Cardiac fibroblast (primary cell): ENCODE measurements at regions not wholly inside any gene's neighbourhood (a gene's known extent, or its start where the extent isn't known, plus 50 kb on each side); places are given as distances from the start of the nearest gene placed in this dataset.

ENCODE experiments used
- DNase-seq, 2 donors: peaks; one replicate each; pipeline versions ENCODE4 v3.0.0 to v3.0.0-alpha.2; 2010; ENCODE audit warnings: low read depth in 2 of 2
- H3K4me3 ChIP-seq, 2 donors: replicated peaks in 1 of 2; 1 replicate in 1 of 2; 2 replicates in 1 of 2; pipeline ENCODE4 v1.5.1; 2011; ENCODE audit warnings: low read depth in 2 of 2, low read length in 2 of 2, mild to moderate bottlenecking in 2 of 2, moderate library complexity in 1 of 2
- CTCF ChIP-seq: IDR thresholded peaks from one replicate; pipeline ENCODE4 v1.5.1; 2011; ENCODE audit warnings: low read depth, mild to moderate bottlenecking, low read length, inconsistent platforms

- no peak for DNase-seq
- H3K4me3 ChIP-seq, result no peak overlapping the region
- TF ChIP-seq CTCF, result no peak
Measured at GRCh38 chr5:1950708-1951103, 68.0 kb upstream of the IRX4 start.

GRCh38 chr5:1950096-1950707 lies 67.5 kb upstream of the IRX4 start:
- no peak for TF ChIP-seq CTCF
- no peak for DNase-seq

GRCh38 chr5:1949253-1949652 lies 66.5 kb upstream of the IRX4 start:
- H3K4me3 ChIP-seq, result no peak overlapping the region
- no peak for TF ChIP-seq CTCF
- DNase-seq, result no peak

More at GRCh38 chr5:1950096-1950707, 67.5 kb upstream of the IRX4 start:
- H3K4me3 ChIP-seq, result no peak overlapping the region

- H3K4me3 ChIP-seq, result no peak overlapping the region
- no peak for TF ChIP-seq CTCF
- DNase-seq, result no peak
Measured at GRCh38 chr5:1948663-1949191, 66.0 kb upstream of the IRX4 start.

GRCh38 chr5:1948111-1948510 lies 65.4 kb upstream of the IRX4 start:
- H3K4me3 ChIP-seq, result no peak overlapping the region
- TF ChIP-seq CTCF, result no peak
- DNase-seq, result no peak

GRCh38 chr5:1946776-1947175 lies 64.1 kb upstream of the IRX4 start:
- no peak for DNase-seq
- H3K4me3 ChIP-seq, result no peak overlapping the region
- no peak for TF ChIP-seq CTCF
